H1 (cell line): ENCODE measurements at regions not wholly inside any gene's neighbourhood (a gene's known extent, or its start where the extent isn't known, plus 50 kb on each side); places are given as distances from the start of the nearest gene placed in this dataset.

Source experiments
- CTCF ChIA-PET: fragments of 300-600 bp; sonication (Branson Sonifier 250); formaldehyde crosslinking; loops from one replicate; lab custom pipeline; 2021; ENCODE audit not compliant: partially characterized antibody; lab: Charles Lee
- POLR2A ChIA-PET: fragments of 300-600 bp; sonication (Branson Sonifier 250); formaldehyde crosslinking; loops from one replicate; lab custom pipeline; 2021; ENCODE audit warnings: inconsistent platforms; ENCODE audit not compliant: partially characterized antibody; lab: Charles Lee
- DNase-seq, 2 experiments: peaks; one replicate each; pipeline versions ENCODE4 v3.0.0 to v3.0.0-alpha.2; 2010 to 2022; ENCODE audit warnings: low spot score in 2 of 2, low read depth in 1 of 2, mixed read lengths in 1 of 2
- FAIRE-seq: peaks from 2 replicates; lab custom pipeline; 2011; peaks lifted over from hg19 to GRCh38; lab: Jason Lieb, UNC
- H2AFZ ChIP-seq: 2 replicates; pipeline ENCODE4 v1.8.1; 2012; ENCODE audit warnings: low read length, inconsistent platforms
- H2AK5ac ChIP-seq: 2 replicates; pipeline ENCODE4 v1.6.1; 2013; ENCODE audit warnings: low read depth, low read length
- H2BK120ac ChIP-seq: replicated peaks from 2 replicates; pipeline ENCODE3; 2013; ENCODE audit warnings: low read depth, low read length, inconsistent platforms
- H2BK12ac ChIP-seq: 2 replicates; pipeline ENCODE4 v1.6.1; 2013; ENCODE audit warnings: low read depth, low read length
- H2BK15ac ChIP-seq: 2 replicates; pipeline ENCODE4 v1.6.1; 2013; ENCODE audit warnings: low read length
- H2BK20ac ChIP-seq: 2 replicates; pipeline ENCODE4 v1.6.1; 2013; ENCODE audit warnings: low read length
- H2BK5ac ChIP-seq: 2 replicates; pipeline ENCODE4 v1.6.1; 2013; ENCODE audit warnings: low read depth, low read length
- H3K14ac ChIP-seq: 2 replicates; pipeline ENCODE4 v1.6.1; 2013; ENCODE audit warnings: inconsistent platforms; ENCODE audit not compliant: insufficient read length
- H3K18ac ChIP-seq: 2 replicates; pipeline ENCODE4 v1.6.1; 2013; ENCODE audit warnings: low read length; ENCODE audit errors: extremely low read depth
- H3K23ac ChIP-seq: 2 replicates; pipeline ENCODE4 v1.6.1; 2013; ENCODE audit warnings: inconsistent platforms; ENCODE audit not compliant: insufficient read length
- H3K23me2 ChIP-seq: 2 replicates; pipeline ENCODE4 v1.6.1; 2013; ENCODE audit warnings: low read depth, low read length
- H3K27ac ChIP-seq: 2 replicates; pipeline ENCODE4 v1.6.1; 2011; ENCODE audit warnings: low read depth, low read length, inconsistent platforms
- H3K27me3 ChIP-seq, 4 experiments: replicated peaks in 1 of 4; 1 replicate in 1 of 4; 2 replicates in 3 of 4; pipeline versions ENCODE4 v1.6.1 to v1.8.1; 2011 to 2013; ENCODE audit warnings: low read length in 3 of 4, mild to moderate bottlenecking in 3 of 4, inconsistent platforms in 2 of 4, mixed read lengths in 2 of 4, moderate library complexity in 1 of 4; ENCODE audit not compliant: control insufficient read depth in 3 of 4, insufficient read depth in 3 of 4; ENCODE audit errors: extremely low read depth in 1 of 4
- H3K36me3 ChIP-seq, 4 experiments: 2 replicates each; pipeline versions ENCODE4 v1.6.1 to v1.8.1; 2011 to 2013; ENCODE audit warnings: mild to moderate bottlenecking in 4 of 4, low read length in 3 of 4, moderate library complexity in 2 of 4, control low read depth in 1 of 4, inconsistent platforms in 1 of 4; ENCODE audit not compliant: insufficient read depth in 4 of 4, control insufficient read depth in 2 of 4
- H3K4ac ChIP-seq: replicated peaks from 2 replicates; pipeline ENCODE3; 2013; ENCODE audit warnings: low read length, low read depth, mixed read lengths, inconsistent platforms; ENCODE audit not compliant: insufficient read length
- H3K4me1 ChIP-seq, 4 experiments: replicated peaks in 1 of 4; 1 replicate in 1 of 4; 2 replicates in 3 of 4; pipeline versions ENCODE4 v1.6.1 to v1.8.1; 2011 to 2013; ENCODE audit warnings: low read length in 3 of 4, inconsistent platforms in 2 of 4, mixed read lengths in 1 of 4; ENCODE audit not compliant: insufficient read depth in 4 of 4, control insufficient read depth in 3 of 4
- H3K4me2 ChIP-seq, 2 experiments: 2 replicates each; pipeline versions ENCODE4 v1.6.1 to v1.8.1; 2011 to 2013; ENCODE audit warnings: low read depth in 2 of 2, low read length in 2 of 2, control low read depth in 1 of 2, inconsistent platforms in 1 of 2, mild to moderate bottlenecking in 1 of 2; ENCODE audit not compliant: insufficient read depth in 1 of 2
- H3K4me3 ChIP-seq, 4 experiments: fragments of 200-600, 300-600 bp in 1 of 4; sonication (generic), shearing (Covaris generic), sonication (Bioruptor Twin) in 1 of 4; 2 replicates each; pipeline versions ENCODE4 v1.5.1 to v1.8.1; 2011 to 2016; ENCODE audit warnings: low read length in 4 of 4, low read depth in 3 of 4, control low read depth in 2 of 4, inconsistent platforms in 2 of 4, mild to moderate bottlenecking in 2 of 4, mixed read lengths in 1 of 4, moderate library complexity in 1 of 4; ENCODE audit not compliant: insufficient read depth in 2 of 4; ENCODE audit errors: extremely low read depth in 1 of 4
- H3K56ac ChIP-seq: replicated peaks from 2 replicates; pipeline ENCODE3; 2013; ENCODE audit warnings: low read depth, mild to moderate bottlenecking, mixed read lengths, low read length, inconsistent platforms; ENCODE audit not compliant: insufficient read length
- H3K79me1 ChIP-seq: 2 replicates; pipeline ENCODE4 v1.6.1; 2013; ENCODE audit warnings: low read depth, low read length, control low read depth
- H3K79me2 ChIP-seq, 2 experiments: 2 replicates each; pipeline versions ENCODE4 v1.6.1 to v1.8.1; 2012 to 2013; ENCODE audit warnings: low read length in 2 of 2, mild to moderate bottlenecking in 2 of 2, inconsistent platforms in 1 of 2; ENCODE audit not compliant: insufficient read depth in 2 of 2, control insufficient read depth in 1 of 2
- H3K9ac ChIP-seq, 4 experiments: replicated peaks in 1 of 4; 1 replicate in 1 of 4; 2 replicates in 3 of 4; pipeline versions ENCODE4 v1.6.1 to v1.8.1; 2011 to 2013; ENCODE audit warnings: low read depth in 3 of 4, low read length in 3 of 4, control low read depth in 2 of 4, mild to moderate bottlenecking in 2 of 4, moderate library complexity in 2 of 4, inconsistent platforms in 1 of 4; ENCODE audit errors: extremely low read depth in 1 of 4
- H3K9me3 ChIP-seq, 2 experiments: 2 replicates each; pipeline versions ENCODE4 v1.6.1 to v1.8.1; 2012 to 2013; ENCODE audit warnings: mild to moderate bottlenecking in 2 of 2, moderate library complexity in 2 of 2, control low read depth in 1 of 2, inconsistent platforms in 1 of 2, low read depth in 1 of 2, low read length in 1 of 2, mixed read lengths in 1 of 2; ENCODE audit not compliant: insufficient read depth in 2 of 2
- H4K20me1 ChIP-seq, 2 experiments: replicated peaks in 1 of 2; 2 replicates each; pipeline versions ENCODE3 to v1.8.1; 2011 to 2013; ENCODE audit warnings: inconsistent platforms in 2 of 2, low read length in 2 of 2, mild to moderate bottlenecking in 1 of 2; ENCODE audit not compliant: insufficient read depth in 2 of 2, control insufficient read depth in 1 of 2
- H4K5ac ChIP-seq: 2 replicates; pipeline ENCODE4 v1.6.1; 2013; ENCODE audit warnings: low read length, low read depth, mixed read lengths, inconsistent platforms; ENCODE audit not compliant: insufficient read length
- H4K8ac ChIP-seq: 2 replicates; pipeline ENCODE4 v1.8.0; 2013; ENCODE audit warnings: mild to moderate bottlenecking, moderate library complexity, low read length, inconsistent platforms; ENCODE audit not compliant: insufficient read depth; ENCODE audit errors: extremely low read depth
- H4K91ac ChIP-seq: replicated peaks from 2 replicates; pipeline ENCODE3; 2013; ENCODE audit warnings: low read length, mixed read lengths, inconsistent platforms; ENCODE audit not compliant: insufficient read length
- ASH2L ChIP-seq: fragments of 200-600, 300-600 bp; sonication (generic); IDR thresholded peaks from one replicate; pipeline ENCODE4 v1.7.1; 2017; ENCODE audit warnings: low read length
- ATF2 ChIP-seq: IDR thresholded peaks from 2 replicates; pipeline ENCODE4 v1.6.1; 2012; ENCODE audit warnings: low read length, inconsistent platforms
- CBX5 ChIP-seq: fragments of 300-800, 300-1000 bp; sonication (generic); IDR thresholded peaks from 2 replicates; pipeline ENCODE4 v1.7.1; 2016; ENCODE audit warnings: antibody characterized with exemption, low read length, low read depth
- CHD1 ChIP-seq: IDR thresholded peaks from 2 replicates; pipeline ENCODE4 v1.6.1; 2012; ENCODE audit warnings: low read depth, low read length, improper control_type of control experiment
- CHD2 ChIP-seq: IDR thresholded peaks from 2 replicates; pipeline ENCODE4 v1.6.1; 2012; ENCODE audit warnings: low read length, improper control_type of control experiment
- E2F6 ChIP-seq: IDR thresholded peaks from 2 replicates; pipeline ENCODE4 v1.6.1; 2012; ENCODE audit warnings: inconsistent platforms
- HDAC2 ChIP-seq, 2 experiments: fragments of 300-600 bp in 1 of 2; sonication (generic) in 1 of 2; IDR thresholded peaks; 2 replicates each; pipeline ENCODE4 v1.6.1; 2011 to 2012; ENCODE audit warnings: low read depth in 2 of 2, low read length in 2 of 2, mild to moderate bottlenecking in 2 of 2, moderate library complexity in 2 of 2, borderline replicate concordance in 1 of 2, inconsistent platforms in 1 of 2
- JUND ChIP-seq: IDR thresholded peaks from 2 replicates; pipeline ENCODE4 v1.6.1; 2011; ENCODE audit warnings: mild to moderate bottlenecking, improper control_type of control experiment, low read length
- TAF7 ChIP-seq: optimal IDR thresholded peaks from 2 replicates; pipeline ENCODE3; 2011; ENCODE audit warnings: low read depth, mild to moderate bottlenecking, inconsistent platforms, low read length, moderate library complexity, borderline replicate concordance
- TBP ChIP-seq: IDR thresholded peaks from 2 replicates; pipeline ENCODE4 v1.6.1; 2011; ENCODE audit warnings: low read depth, low read length, improper control_type of control experiment
- WGBS, 2 experiments: shearing (Covaris generic) in 1 of 2; methylation state at CpG; one replicate each; pipeline versions ENCODE4 v1.1.6 to v1.1.7; 2013 to 2015; ENCODE audit warnings: low lambda C conversion rate in 2 of 2, mixed read lengths in 2 of 2, inconsistent platforms in 1 of 2, low coverage in 1 of 2, missing lambda C conversion rate in 1 of 2; ENCODE audit not compliant: insufficient replicate concordance in 2 of 2, insufficient coverage in 1 of 2, insufficient read length in 1 of 2; ENCODE audit errors: extremely low coverage in 1 of 2, missing lambda C conversion rate in 1 of 2; 5-methylcytosine and 5-hydroxymethylcytosine counted together

- Histone ChIP-seq H4K5ac (no peak overlapping the region), H3K4me3 (no peak overlapping the region), H3K36me3 (no peaks in the 10 kb centered on the region), H4K91ac (peak overlapping the region; percentile 48), H3K18ac (0 out of 2 replicates have a peak overlapping the region, but pooled peaks have one; percentile 5), H2BK120ac (peak overlapping the region; percentile 50), H4K8ac (no peak overlapping the region), H2BK5ac (0 out of 2 replicates have a peak overlapping the region, but pooled peaks have one; percentile 83), H3K56ac (no peak overlapping the region), H3K4me1 (peaks cover 18 to 29% (median 22%) of the 10 kb centered on the region in 4 experiments), H3K4me2 (peak overlapping the region in 1 of 2 experiments; percentile 70; a peak in 1 of 4 replicates), H3K23ac (no peak overlapping the region), H3K14ac (no peak overlapping the region), H2BK12ac (no peak overlapping the region), H2BK15ac (peak overlapping the region; percentile 55; the same call in 1 of the 2 replicates), H3K79me1 (no peaks in the 10 kb centered on the region), H3K27ac (no peak overlapping the region), H3K79me2 (no peaks in the 10 kb centered on the region), H3K9ac (no peak overlapping the region), H2AK5ac (peak overlapping the region; percentile 28; the same call in 1 of the 2 replicates), H3K4ac (peak overlapping the region; percentile 74), H3K27me3 (no peaks in the 10 kb centered on the region), H3K23me2 (peaks cover 6% of the 10 kb centered on the region; the same call in 1 of the 2 replicates), H3K9me3 (no peaks in the 10 kb centered on the region), H4K20me1 (no peaks in the 10 kb centered on the region), H2AFZ (no peak overlapping the region), H2BK20ac (0 out of 2 replicates have a peak overlapping the region, but pooled peaks have one; percentile 9)
- FAIRE-seq: no peak
- ChIA-PET CTCF (interaction anchor here (1.0 to 2.5 kb wide), 8 partner anchors 8 to 358 kb away, joined by 3 to 10 read pairs (median 4); no protein-coding TSS in a partner anchor), POLR2A (interaction anchor here (2.1 kb wide), 1 partner anchor 9 kb away, joined by 5 read pairs; no protein-coding TSS in a partner anchor)
- no peak for DNase-seq
- 64% methylated on average over 8 of the region's 8 CpGs; no CpG with 5 or more reads in 1 of the 2 experiments for WGBS, 2 experiments
- TF ChIP-seq CHD1 (no peak), ATF2 (no peak), TAF7 (no peak), TBP (no peak), HDAC2 (IDR thresholded peaks at IDR 0.05; ENCODE audit: borderline replicate concordance in 1 of 2, low read depth in 2 of 2, low read length in 2 of 2) (no peak), CHD2 (no peak), CBX5 (no peak), E2F6 (no peak), JUND (no peak), ASH2L (no peak)
Measured at GRCh38 chr11:45413156-45413858, 127.2 kb upstream of the SYT13 start.
